ENCODE measurements at regions not wholly inside any gene's neighbourhood (a gene's known extent, or its start where the extent isn't known, plus 50 kb on each side); places are given as distances from the start of the nearest gene placed in this dataset.
"Not testable (repeated sequence)": the region's sequence is repeated elsewhere in the genome, so short reads cannot be mapped to it uniquely, and the experiment has no call there.

DNA sequence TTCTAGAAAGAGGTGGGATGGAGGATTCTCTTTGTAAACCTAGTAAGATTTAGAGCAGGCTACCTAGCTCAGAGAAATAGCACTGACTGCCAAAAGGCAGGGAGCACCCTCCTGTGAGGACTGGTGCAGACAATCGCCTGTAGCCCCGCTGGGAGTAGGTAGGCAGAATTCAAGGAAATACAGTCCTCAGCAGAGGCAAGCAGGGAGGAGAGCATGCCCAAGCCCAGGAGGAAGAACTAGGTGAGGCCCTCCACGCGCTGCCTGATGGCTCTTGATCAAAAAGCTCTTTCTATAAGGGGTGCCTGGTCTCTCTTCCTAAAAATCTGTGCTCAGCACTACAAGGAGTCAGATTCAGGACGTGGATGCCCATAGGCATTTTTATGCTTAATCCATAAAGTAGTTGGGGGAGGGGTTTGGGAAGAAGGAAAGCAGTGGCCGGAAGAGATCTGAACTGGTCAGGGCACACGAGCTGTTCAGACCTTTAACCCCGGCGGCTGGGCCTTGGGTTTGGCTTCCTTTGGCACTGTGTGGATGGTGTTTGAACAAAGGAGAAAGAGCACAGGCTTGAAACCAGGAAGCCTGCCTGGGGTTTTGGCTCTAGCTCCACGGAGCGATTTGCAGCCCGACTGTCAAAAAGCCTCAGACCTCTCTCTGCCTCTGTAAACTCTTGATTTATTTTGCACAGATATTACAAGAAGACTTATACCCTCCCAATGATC lies 320.6 kb downstream of the FOXO1 start:
- DNase-seq, result no peak

- no peak for DNase-seq
These were observed 319.8 kb downstream of the FOXO1 start for GRCh38 chr13:40346592-40346991.

- no peak for DNase-seq
These were observed 318.3 kb downstream of the FOXO1 start for GRCh38 chr13:40348096-40348679.

DNA sequence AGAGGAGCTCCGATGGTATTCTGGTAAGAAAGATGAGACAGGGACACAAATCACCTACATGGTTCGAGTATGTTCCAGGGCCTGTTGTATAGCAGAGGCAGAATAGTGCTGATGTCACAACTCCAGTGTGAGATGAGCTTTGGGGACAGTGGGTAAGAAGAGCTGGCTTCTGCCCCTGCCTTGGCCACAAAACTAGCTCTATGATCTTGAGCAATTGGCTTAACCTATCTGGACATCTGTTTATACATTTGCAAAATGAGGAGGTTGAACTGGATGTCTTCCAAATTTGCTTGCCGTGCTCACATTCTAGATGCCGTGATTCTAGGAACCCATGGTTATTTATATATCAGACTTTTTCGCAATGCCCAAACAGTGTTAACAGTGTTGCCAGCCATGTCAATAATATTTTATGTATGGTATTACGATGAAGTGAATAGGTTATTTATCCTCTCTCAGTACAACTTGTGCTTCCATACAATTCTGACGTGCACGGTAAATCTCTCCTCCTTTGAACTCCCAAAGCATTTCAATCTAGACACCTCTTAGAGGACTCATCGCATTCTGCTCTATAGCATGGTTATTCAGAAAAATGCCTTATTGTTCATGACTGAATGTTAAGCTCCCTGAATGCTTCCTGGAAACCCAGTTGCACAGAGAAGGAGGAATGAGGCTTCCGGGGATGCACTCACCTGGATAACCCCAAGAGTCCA lies 316.0 kb downstream of the FOXO1 start:
- DNase-seq, result no peak

DNA sequence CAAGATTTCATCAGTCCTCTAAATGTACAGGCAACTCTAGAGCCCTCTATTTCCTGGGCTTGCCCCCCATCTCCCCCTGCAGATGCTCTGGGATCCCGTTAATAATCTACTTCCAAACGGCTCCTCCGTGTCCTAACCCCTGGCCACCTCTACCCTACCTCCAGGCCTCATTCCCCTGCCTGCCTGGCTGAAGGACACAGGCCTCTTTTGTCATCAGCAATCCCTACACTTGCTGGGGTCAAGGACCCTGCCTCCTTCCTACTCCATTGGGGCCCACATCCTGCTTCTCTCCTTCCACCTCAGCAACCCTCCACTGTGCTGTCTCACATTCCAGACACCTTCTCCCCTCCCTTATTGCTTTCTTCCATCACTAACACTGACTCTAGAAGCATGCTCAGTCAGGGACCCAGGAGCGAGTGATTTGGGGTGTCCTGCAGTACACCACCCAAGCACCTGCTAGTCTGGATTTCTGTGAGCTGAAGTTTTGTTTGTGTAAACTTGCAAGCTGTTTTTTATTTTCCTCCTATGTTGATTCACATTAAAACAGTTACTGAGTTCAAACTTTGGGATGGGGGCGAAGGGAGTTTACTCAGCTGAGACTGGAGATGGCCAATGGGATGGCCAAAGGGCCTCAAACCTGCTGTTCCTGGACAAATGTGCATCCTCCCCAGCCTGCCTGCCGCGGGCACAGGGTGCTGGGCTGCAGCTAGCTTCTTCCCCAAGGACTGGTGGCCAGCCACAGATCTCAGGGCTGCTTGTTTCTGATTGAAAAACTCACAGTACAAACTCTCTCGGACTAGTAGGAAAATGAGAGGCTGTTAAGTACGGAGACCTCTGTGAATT lies 314.7 kb downstream of the FOXO1 start:
- no peak for DNase-seq

GRCh38 chr13:40352380-40352778 lies 314.1 kb downstream of the FOXO1 start:
- no peak for DNase-seq

DNA sequence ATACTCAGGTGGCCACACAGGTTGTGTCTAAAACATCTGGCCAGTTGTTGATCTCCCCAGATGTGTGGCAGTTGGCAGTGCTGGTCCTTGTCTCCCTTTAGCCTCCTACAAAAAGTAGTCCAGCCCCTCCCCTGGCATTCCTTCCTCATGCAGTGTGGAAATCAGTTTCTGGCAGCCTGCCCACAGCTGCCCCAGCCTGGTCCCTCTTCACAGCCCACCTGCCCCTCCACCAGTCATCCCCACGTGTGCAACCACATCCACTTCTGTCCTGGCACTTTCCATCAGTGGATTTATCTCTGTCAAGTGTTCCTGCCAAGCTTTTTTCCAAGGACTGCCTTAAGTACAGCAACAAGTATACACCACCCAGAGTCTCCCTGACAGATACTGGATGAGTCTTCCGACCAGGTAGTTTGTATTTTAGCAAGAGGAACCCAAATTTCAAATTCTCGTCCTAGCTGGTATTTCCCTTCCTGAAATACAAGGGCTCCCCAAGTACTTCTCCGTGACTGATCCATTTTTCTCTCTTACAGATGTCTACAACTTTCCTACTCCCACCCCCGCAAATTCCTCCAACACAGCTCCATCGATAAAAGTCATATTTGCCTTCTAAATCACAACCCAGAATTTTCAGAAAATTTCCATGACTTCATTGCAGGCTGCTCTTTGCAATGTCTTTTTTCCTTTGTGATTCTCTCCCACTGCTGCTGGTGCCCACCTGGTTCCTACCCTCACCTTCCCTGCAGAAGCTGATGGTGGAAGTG lies 313.5 kb downstream of the FOXO1 start:
- DNase-seq, result no peak

DNA sequence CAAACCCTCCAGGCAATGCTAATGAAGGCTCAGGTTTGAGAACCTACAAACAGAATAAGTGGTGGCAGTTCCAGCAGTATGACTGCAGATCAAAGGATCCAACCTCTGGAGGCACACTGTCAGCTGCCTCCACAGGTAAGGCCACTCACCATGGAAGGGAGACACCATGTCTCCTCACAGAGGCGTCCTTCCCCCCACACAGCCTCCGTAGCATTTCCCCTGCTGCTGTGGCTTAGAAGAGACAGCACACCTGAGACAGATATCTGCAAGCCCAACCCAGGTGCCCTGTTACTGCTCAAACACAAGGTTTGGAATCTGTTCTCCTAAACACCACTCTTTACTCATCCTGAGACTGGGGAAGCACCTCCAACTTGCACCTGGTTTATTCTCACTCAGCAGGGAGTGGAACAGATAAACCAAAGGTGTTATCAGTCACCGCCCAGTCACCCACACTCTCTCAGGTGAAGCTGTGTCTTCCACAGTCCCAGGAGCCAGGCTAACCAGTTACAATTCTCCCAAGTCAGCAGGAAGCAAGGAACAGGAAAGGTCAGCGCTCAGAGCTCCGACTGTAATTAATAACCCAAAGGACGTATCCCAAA lies 311.2 kb downstream of the FOXO1 start:
- DNase-seq, result no peak

- DNase-seq, result no peak
These were observed 310.4 kb downstream of the FOXO1 start for GRCh38 chr13:40356011-40356410.

GRCh38 chr13:40356458-40356857 lies 310.0 kb downstream of the FOXO1 start:
- not testable (repeated sequence) for DNase-seq

DNA sequence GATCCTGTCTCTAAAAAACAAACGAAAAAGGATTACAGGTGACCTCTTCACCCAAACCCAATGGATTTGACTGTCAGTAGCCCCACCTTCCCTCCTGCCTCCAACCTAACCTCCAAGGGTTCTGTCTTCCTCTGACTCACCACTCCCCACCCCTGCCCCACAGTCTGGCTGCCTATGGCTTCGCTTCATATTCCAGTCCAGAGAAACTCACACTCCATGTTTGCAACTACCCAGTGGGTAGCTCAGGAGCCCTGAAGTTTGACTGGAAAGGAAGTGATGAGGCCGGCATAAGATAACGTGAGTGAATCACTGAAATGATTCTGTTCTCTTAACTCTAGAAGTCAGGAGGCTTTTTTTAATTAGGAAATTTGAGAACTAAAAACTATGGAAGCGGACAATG lies 303.9 kb downstream of the FOXO1 start:
- DNase-seq, result no peak

- no peak for DNase-seq
These were observed 302.8 kb downstream of the FOXO1 start for GRCh38 chr13:40363653-40364052.

DNA sequence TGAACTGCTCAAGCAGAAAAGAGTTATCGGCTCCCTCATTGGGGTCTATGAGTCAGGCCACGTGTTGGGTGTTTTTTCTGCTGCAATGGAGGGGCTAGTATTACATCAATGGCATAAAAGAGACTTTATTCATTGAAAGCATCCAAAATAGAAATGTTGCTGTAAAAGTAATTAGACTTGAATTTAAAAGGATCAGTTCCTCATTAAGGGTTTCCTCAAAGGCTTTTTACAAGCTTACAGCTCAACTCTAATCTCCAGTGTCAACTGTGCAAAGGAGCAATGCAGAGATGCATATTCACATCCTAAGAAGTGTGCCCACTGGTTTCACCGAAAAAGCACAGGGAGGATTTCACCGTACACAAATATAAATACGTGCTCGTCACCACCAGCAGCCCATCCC lies 300.3 kb downstream of the FOXO1 start:
- DNase-seq, result no peak

DNA sequence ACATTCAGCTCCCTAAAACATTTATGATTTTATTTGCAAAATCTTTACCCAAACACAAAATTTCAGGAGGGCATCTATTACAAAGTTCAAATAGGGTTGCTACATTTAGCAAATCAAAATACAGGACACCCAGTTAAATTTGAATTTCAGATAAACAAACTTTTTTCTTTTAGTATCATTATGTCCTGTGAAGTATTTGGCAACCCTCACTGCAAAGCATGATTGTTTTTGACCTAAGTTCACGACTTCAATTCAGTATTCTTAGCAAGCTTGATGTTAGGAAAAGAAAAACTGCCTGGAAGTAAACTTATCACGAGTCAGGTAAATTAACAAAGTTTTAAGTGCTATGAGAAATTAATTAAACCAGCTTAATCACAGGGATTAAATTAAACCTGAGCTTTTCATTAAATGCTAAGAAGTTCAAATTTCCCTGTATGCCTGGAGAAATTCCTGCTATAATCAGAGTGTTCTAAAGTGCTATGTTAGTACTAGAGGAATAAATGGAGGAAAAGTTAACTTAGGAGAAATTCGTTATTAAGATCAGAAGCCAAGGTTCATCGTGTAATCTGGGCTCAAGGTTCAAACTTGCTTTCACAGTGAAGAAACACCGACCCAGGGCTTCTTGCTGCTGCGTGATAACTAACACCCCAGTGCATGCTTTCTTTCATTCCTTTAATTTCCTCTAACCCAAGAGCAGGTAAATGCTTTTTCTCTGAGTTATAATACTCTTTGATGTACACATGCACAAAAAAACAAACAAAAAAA lies 298.1 kb downstream of the FOXO1 start:
- no peak for DNase-seq

GRCh38 chr13:40370661-40371060 lies 295.8 kb downstream of the FOXO1 start:
- no peak for DNase-seq

- DNase-seq, result no peak
These were observed 294.8 kb downstream of the FOXO1 start for GRCh38 chr13:40371531-40372125.

DNA sequence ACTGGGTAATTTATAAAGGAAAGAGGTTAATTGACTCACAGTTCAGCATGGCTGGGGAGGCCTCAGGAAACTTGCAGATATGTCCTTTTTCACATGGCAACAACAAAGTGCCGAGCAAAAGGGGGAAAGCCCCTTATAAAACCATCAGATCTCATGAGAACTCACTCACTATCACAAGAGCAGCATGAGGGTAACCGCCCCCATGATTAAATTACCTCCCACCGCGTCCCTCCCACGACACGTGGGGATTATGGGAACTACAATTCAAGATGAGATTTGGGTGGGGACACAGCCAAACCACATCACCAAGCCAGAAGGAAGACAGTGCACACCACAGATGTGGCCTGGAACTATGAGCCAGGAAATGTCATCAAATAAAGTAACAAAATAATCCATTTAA lies 292.8 kb downstream of the FOXO1 start:
- DNase-seq, result not testable (repeated sequence)

GRCh38 chr13:40375489-40376171 lies 290.8 kb downstream of the FOXO1 start:
- DNase-seq, result no peak

DNA sequence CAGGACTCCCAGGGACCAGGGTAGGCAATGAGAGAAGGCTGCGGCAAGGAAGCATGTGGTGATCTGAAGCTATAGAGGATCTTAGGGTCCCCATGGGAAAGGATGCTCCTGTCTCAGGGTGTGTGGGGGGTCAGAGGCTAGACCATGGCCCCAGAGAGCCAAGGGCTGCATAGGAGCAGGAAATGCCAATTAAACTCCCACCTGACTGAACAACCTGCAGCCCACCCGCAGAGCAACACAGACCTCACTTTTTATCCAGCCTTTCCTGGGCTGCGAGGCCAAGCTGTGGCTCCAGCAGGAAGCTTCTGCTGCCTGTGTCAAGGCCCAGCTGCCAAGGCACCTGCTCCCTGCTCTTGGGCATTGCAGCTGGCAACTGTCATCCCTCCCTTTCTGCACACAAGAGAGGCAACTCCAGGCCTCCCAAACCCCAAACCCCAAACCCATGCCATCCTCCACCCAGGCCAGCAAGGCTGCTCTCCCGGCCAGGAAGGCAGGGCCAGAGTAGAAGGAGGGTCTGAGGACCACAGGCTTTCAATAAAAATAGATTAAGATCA lies 290.1 kb downstream of the FOXO1 start:
- no peak for DNase-seq
